ENCODE measurements at regions not wholly inside any gene's neighbourhood (a gene's known extent, or its start where the extent isn't known, plus 50 kb on each side); places are given as distances from the start of the nearest gene placed in this dataset.

GRCh38 chr1:228979774-228980173 is 244.5 kb downstream of the RHOU start:
- TF ChIP-seq, protein P1, sequence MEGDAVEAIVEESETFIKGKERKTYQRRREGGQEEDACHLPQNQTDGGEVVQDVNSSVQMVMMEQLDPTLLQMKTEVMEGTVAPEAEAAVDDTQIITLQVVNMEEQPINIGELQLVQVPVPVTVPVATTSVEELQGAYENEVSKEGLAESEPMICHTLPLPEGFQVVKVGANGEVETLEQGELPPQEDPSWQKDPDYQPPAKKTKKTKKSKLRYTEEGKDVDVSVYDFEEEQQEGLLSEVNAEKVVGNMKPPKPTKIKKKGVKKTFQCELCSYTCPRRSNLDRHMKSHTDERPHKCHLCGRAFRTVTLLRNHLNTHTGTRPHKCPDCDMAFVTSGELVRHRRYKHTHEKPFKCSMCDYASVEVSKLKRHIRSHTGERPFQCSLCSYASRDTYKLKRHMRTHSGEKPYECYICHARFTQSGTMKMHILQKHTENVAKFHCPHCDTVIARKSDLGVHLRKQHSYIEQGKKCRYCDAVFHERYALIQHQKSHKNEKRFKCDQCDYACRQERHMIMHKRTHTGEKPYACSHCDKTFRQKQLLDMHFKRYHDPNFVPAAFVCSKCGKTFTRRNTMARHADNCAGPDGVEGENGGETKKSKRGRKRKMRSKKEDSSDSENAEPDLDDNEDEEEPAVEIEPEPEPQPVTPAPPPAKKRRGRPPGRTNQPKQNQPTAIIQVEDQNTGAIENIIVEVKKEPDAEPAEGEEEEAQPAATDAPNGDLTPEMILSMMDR (IDR thresholded peaks at IDR 0.05), result no peak

DNA sequence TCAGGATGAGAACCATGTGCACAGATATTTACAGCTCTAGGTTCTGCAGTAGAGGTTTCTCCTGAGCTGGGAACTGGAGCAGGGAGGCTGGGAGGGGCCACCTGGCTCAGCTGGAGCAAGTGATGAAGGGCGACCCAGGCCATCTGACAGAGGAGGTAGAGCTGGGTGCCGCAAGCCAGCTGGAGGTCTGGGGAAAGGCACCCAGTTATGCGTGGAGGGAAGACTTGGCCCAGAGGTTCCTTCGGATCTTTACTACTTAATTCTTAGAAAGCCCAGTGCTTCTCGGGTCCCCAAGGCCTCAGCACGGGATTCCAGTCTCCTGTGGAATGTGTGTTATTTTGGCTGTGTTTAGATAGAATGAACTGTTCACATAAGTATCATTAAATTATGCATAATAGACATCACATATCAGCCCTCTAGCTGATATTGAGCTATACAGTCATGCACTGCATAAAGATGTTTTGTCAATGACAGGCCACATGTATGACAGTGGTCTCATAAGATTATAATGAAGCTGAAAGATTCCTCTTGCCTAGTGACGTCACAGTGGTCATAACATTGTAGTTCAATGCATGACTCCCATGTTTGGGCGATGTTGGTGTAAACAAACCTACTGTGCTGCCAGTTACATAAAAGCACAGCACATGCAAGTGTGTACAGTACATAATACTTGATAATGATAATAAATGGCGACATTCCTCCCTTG is 245.1 kb downstream of the RHOU start:
- TF ChIP-seq, protein P1 (IDR thresholded peaks at IDR 0.05), result no peak

DNA sequence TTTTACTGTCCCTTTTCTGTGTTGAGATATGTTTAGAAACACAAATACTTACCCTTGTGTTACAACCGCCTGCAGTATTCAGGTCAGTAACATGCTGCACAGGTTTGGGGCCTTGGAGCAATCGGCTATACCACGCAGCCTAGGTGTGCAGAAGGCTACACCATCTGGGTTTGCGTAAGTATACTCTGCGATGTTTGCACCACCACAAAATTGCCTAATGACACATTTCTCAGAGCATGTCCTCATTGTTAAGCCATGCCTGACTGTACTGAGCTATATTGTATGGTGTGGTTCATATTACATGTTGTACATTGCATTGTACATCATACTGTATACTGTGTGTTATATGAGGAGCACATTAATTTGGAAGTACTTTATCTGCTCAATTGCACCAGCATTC is 247.4 kb downstream of the RHOU start:
- TF ChIP-seq, protein P1 (IDR thresholded peaks at IDR 0.05), result no peak

- TF ChIP-seq, protein P1 (IDR thresholded peaks at IDR 0.05), result no peak
Observed at GRCh38 chr1:228983231-228983660, 248.0 kb downstream of the RHOU start.

DNA sequence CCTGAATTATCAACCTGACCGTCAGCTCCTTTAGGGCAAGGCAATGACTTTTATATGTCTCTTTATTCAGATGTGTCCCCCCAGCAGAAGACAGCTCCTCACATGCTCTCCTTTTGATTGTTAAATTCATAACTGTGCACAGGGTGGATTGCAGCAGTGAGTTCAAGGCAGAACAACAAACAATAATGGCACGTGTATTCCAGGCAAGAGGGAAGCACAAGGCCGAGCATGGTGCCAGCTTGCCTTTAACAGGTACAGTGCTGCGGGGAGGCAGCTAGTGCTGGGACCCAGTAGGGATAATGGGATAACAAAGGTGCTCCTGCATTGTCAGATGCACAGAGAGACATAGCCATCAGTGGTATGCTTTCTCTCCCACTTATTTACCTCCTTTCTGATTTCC is 248.4 kb downstream of the RHOU start:
- TF ChIP-seq, protein P1 (IDR thresholded peaks at IDR 0.05), result no peak

- TF ChIP-seq, protein P1 (IDR thresholded peaks at IDR 0.05), result no peak
Observed at GRCh38 chr1:228984107-228984506, 248.8 kb downstream of the RHOU start.

DNA sequence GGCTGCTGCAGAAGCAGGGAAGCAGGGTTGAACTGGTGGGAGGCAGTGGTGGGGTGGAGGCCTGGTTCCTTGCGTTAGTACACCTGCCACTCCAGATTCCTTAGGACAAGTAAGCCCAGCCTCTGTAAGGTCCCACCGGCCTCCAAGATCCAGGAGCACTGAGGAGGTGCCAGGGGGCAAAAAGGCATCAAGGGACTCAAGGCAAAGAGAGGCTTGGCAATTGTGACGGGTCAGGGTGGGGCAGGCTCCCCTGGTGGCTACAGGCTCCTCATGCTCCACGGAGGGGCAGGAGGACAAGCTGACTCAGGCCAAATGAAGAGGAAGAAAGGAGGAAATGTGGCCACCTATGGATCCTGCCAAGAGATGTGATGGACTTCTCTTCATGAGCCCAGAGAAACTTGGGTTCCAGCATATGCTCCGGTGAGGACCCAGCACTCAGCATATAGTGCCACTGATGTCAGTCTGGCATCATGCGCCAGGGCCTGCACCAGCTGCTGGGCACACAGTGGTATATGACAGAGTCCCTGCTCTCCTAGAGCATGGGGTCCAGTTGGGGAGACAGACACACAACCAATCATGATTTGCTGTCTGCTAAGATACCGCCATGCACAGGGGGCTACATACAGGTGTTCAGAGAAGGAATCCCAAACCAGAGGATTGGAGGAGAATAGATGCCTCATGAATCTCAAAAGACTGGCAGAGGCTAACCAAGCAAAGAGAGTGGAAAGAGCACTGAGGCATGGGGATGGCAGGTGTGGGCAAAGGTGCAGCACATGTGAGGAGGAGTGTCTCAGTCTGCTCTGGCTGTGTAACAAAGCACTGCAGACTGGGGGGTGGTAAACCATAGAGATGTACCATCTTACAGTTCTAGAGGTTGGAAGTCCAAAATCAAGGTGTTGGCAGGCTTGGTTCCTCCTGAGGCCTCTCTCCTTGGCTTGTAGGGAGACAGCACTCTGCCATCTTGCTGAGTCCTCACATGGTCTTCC is 249.7 kb downstream of the RHOU start:
- TF ChIP-seq, protein P1 (IDR thresholded peaks at IDR 0.05), result no peak
